ENCODE measurements at regions not wholly inside any gene's neighbourhood (a gene's known extent, or its start where the extent isn't known, plus 50 kb on each side); places are given as distances from the start of the nearest gene placed in this dataset.

GRCh38 chr17:73831699-73832098 lies 187.5 kb upstream of the SDK2 start:
- ChIA-PET POLR2A (ENCODE audit: unreplicated experiment) (no interaction called here), CTCF (no interaction called here)
- H3K27me3 ChIP-seq (ENCODE audit: low read length) = peaks cover 38% of the 10 kb centered on the region

GRCh38 chr17:73833775-73834488 lies 189.7 kb upstream of the SDK2 start:
- Histone ChIP-seq H3K36me3 (ENCODE audit: low read depth, low read length) (no peaks in the 10 kb centered on the region), H3K79me2 (ENCODE audit: low read length) (no peaks in the 10 kb centered on the region), H3F3A (ENCODE audit: low read length, unreplicated experiment) (no peaks in the 10 kb centered on the region), H3K27me3 (ENCODE audit: low read length) (peaks cover 51% of the 10 kb centered on the region), H2AFZ (ENCODE audit: low read length) (no peak overlapping the region), H3K27ac (ENCODE audit: low read length) (no peak overlapping the region), H3K4me2 (ENCODE audit: low read length) (no peak overlapping the region), H3K9ac (ENCODE audit: low read length) (no peak overlapping the region), H3K4me3 (ENCODE audit: low read length) (no peak overlapping the region), H3K9me3 (ENCODE audit: low read length) (no peaks in the 10 kb centered on the region), H3K9me2 (replicated peaks; ENCODE audit: low read length) (no peaks in the 10 kb centered on the region), H3K4me1 (ENCODE audit: insufficient read depth, low read length) (no peaks in the 10 kb centered on the region), H4K20me1 (ENCODE audit: low read length) (no peaks in the 10 kb centered on the region)
- ATAC-seq (no peak), DNase-seq (no peak)
- TF ChIP-seq, protein P1, sequence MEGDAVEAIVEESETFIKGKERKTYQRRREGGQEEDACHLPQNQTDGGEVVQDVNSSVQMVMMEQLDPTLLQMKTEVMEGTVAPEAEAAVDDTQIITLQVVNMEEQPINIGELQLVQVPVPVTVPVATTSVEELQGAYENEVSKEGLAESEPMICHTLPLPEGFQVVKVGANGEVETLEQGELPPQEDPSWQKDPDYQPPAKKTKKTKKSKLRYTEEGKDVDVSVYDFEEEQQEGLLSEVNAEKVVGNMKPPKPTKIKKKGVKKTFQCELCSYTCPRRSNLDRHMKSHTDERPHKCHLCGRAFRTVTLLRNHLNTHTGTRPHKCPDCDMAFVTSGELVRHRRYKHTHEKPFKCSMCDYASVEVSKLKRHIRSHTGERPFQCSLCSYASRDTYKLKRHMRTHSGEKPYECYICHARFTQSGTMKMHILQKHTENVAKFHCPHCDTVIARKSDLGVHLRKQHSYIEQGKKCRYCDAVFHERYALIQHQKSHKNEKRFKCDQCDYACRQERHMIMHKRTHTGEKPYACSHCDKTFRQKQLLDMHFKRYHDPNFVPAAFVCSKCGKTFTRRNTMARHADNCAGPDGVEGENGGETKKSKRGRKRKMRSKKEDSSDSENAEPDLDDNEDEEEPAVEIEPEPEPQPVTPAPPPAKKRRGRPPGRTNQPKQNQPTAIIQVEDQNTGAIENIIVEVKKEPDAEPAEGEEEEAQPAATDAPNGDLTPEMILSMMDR (conservative IDR thresholded peaks at IDR 0.05; ENCODE audit: low read depth, low read length) = no peak
- TF ChIP-seq EZH2 (IDR thresholded peaks at IDR 0.05; ENCODE audit: low read length, unreplicated experiment) = no peak
- no peak for TF ChIP-seq EZH2phosphoT487 (IDR thresholded peaks at IDR 0.05; ENCODE audit: borderline replicate concordance, low read length)
- CTCF ChIA-PET = no interaction called here
- POLR2A ChIA-PET (ENCODE audit: unreplicated experiment) = no interaction called here
- intact Hi-C loops (cut with micrococcal nuclease) = no loop called here
- no TSS peak for BruUV-seq (replicated peaks)

More at GRCh38 chr17:73831699-73832098, 187.5 kb upstream of the SDK2 start:
- H3K9me2 ChIP-seq (replicated peaks; ENCODE audit: low read length) = no peaks in the 10 kb centered on the region
- no TSS peak for BruUV-seq (replicated peaks)
- no peak overlapping the region for H3K9ac ChIP-seq (ENCODE audit: low read length)
- no peaks in the 10 kb centered on the region for H4K20me1 ChIP-seq (ENCODE audit: low read length)
- no peaks in the 10 kb centered on the region for H3K9me3 ChIP-seq (ENCODE audit: low read length)
- H2AFZ ChIP-seq (ENCODE audit: low read length) = no peak overlapping the region
- no peak overlapping the region for H3K27ac ChIP-seq (ENCODE audit: low read length)
- DNase-seq (no peak), ATAC-seq (no peak)
- H3K4me3 ChIP-seq (ENCODE audit: low read length) = no peak overlapping the region
- TF ChIP-seq EZH2 (IDR thresholded peaks at IDR 0.05; ENCODE audit: low read length, unreplicated experiment) (no peak), EZH2phosphoT487 (IDR thresholded peaks at IDR 0.05; ENCODE audit: borderline replicate concordance, low read length) (no peak)
- TF ChIP-seq, protein P1 (conservative IDR thresholded peaks at IDR 0.05; ENCODE audit: low read depth, low read length) = no peak
- H3F3A ChIP-seq (ENCODE audit: low read length, unreplicated experiment) = no peaks in the 10 kb centered on the region
- no peaks in the 10 kb centered on the region for H3K36me3 ChIP-seq (ENCODE audit: low read depth, low read length)
- H3K79me2 ChIP-seq (ENCODE audit: low read length) = no peaks in the 10 kb centered on the region
- intact Hi-C loops (cut with micrococcal nuclease) = no loop called here
- H3K4me2 ChIP-seq (ENCODE audit: low read length) = no peak overlapping the region
- peaks cover 9% of the 10 kb centered on the region; the same call in 1 of the 2 replicates for H3K4me1 ChIP-seq (ENCODE audit: insufficient read depth, low read length)

- H3K79me2 ChIP-seq (ENCODE audit: low read length) = no peaks in the 10 kb centered on the region
- no peaks in the 10 kb centered on the region for H3F3A ChIP-seq (ENCODE audit: low read length, unreplicated experiment)
- no peaks in the 10 kb centered on the region for H3K36me3 ChIP-seq (ENCODE audit: low read depth, low read length)
- DNase-seq (no peak), ATAC-seq (no peak)
- H2AFZ ChIP-seq (ENCODE audit: low read length) = no peak overlapping the region
- POLR2A ChIA-PET (ENCODE audit: unreplicated experiment) = no interaction called here
- no peaks in the 10 kb centered on the region for H3K9me3 ChIP-seq (ENCODE audit: low read length)
- no peaks in the 10 kb centered on the region for H4K20me1 ChIP-seq (ENCODE audit: low read length)
- H3K4me2 ChIP-seq (ENCODE audit: low read length) = no peak overlapping the region
- no TSS peak for BruUV-seq (replicated peaks)
- CTCF ChIA-PET = no interaction called here
- H3K9ac ChIP-seq (ENCODE audit: low read length) = no peak overlapping the region
- intact Hi-C loops (cut with micrococcal nuclease) = no loop called here
- no peaks in the 10 kb centered on the region for H3K9me2 ChIP-seq (replicated peaks; ENCODE audit: low read length)
- TF ChIP-seq EZH2phosphoT487 (IDR thresholded peaks at IDR 0.05; ENCODE audit: borderline replicate concordance, low read length) = no peak
- TF ChIP-seq EZH2 (IDR thresholded peaks at IDR 0.05; ENCODE audit: low read length, unreplicated experiment) = no peak
- TF ChIP-seq, protein P1 (conservative IDR thresholded peaks at IDR 0.05; ENCODE audit: low read depth, low read length) = no peak
- H3K4me1 ChIP-seq (ENCODE audit: insufficient read depth, low read length) = no peaks in the 10 kb centered on the region
- H3K27ac ChIP-seq (ENCODE audit: low read length) = no peak overlapping the region
- H3K4me3 ChIP-seq (ENCODE audit: low read length) = no peak overlapping the region
- peaks cover 51% of the 10 kb centered on the region for H3K27me3 ChIP-seq (ENCODE audit: low read length)
Measured at GRCh38 chr17:73834684-73835343, 190.6 kb upstream of the SDK2 start.

All from PC-3 (cell line).